ENCODE measurements at regions not wholly inside any gene's neighbourhood (a gene's known extent, or its start where the extent isn't known, plus 50 kb on each side); places are given as distances from the start of the nearest gene placed in this dataset.

DNA sequence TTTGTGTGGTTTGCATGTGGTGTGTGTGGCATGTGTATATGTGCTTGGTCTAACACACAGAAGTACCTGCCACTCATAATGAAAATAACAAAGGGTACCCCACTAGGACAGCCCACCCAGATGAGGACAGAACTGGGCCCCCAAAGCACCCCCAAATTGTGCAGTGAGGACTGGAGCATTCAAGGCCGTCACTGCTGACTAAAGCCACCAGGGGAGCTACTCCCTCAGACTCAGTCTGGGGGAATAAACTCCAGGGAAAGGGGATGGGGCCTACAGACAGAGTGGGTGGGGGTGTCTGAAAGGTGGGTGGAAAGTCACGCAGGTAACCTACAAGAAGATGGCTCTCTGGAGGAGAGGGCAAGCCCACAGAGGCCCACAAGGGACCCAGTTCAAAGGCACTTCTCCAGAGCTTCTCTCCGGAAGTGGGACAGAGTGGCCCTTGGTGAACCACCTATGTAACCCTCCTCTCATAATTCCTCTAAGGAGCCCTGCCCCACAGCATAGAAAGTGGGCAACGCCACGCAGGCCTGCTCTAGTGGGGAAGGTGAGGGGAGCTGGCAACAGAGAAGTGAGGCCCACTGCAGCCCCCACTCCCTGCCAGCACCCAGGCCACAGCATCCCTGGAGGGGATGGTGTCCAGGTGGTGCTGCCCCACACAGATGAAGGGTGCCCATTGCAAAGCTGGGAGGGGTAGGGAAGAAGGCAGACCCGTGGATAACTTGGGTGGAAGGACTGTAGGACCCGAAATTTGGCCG lies 122.8 kb upstream of the MAFB start:
- TF ChIP-seq, protein P1, sequence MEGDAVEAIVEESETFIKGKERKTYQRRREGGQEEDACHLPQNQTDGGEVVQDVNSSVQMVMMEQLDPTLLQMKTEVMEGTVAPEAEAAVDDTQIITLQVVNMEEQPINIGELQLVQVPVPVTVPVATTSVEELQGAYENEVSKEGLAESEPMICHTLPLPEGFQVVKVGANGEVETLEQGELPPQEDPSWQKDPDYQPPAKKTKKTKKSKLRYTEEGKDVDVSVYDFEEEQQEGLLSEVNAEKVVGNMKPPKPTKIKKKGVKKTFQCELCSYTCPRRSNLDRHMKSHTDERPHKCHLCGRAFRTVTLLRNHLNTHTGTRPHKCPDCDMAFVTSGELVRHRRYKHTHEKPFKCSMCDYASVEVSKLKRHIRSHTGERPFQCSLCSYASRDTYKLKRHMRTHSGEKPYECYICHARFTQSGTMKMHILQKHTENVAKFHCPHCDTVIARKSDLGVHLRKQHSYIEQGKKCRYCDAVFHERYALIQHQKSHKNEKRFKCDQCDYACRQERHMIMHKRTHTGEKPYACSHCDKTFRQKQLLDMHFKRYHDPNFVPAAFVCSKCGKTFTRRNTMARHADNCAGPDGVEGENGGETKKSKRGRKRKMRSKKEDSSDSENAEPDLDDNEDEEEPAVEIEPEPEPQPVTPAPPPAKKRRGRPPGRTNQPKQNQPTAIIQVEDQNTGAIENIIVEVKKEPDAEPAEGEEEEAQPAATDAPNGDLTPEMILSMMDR (IDR thresholded peaks at IDR 0.05; ENCODE audit: low read depth, low read length, poor library complexity, severe bottlenecking): peak; percentile 59
- TF ChIP-seq EZH2phosphoT487 (IDR thresholded peaks at IDR 0.05; ENCODE audit: borderline replicate concordance, low read length): no peak
